Adrenal gland (tissue), 9 donors: ENCODE measurements at regions not wholly inside any gene's neighbourhood (a gene's known extent, or its start where the extent isn't known, plus 50 kb on each side); places are given as distances from the start of the nearest gene placed in this dataset.

Source experiments
- DNase-seq, 7 donors: peaks; one replicate each; pipeline ENCODE4 v3.0.0-alpha.2; 2019 to 2020
- H3K27ac ChIP-seq, 5 donors: fragments of 200-600 bp; sonication (generic) in 4 of 5; 1 replicate in 3 of 5; 2 replicates in 2 of 5; pipeline versions ENCODE4 v1.5.1 to v1.8.0; 2016 to 2020; ENCODE audit warnings: mild to moderate bottlenecking in 1 of 5
- H3K27me3 ChIP-seq: fragments of 200-600 bp; 2 replicates; pipeline ENCODE4 v1.8.0; 2021
- H3K36me3 ChIP-seq, 2 donors: fragments of 200-600 bp; replicated peaks in 1 of 2; 1 replicate in 1 of 2; 2 replicates in 1 of 2; pipeline versions ENCODE4 v1.5.1 to v1.8.0; 2018 to 2022
- H3K4me1 ChIP-seq, 2 donors: fragments of 200-600 bp; replicated peaks in 1 of 2; 1 replicate in 1 of 2; 2 replicates in 1 of 2; pipeline versions ENCODE4 v1.5.1 to v1.8.0; 2018 to 2021
- H3K4me3 ChIP-seq, 4 donors: fragments of 200-600 bp; sonication (generic) in 3 of 4; one replicate each; pipeline ENCODE4 v1.5.1; 2016 to 2018
- H3K9me3 ChIP-seq, 3 donors: fragments of 200-600 bp; sonication (generic) in 1 of 3; replicated peaks in 1 of 3; 1 replicate in 2 of 3; 2 replicates in 1 of 3; pipeline versions ENCODE4 v1.5.1 to v1.8.0; 2016 to 2021
- CTCF ChIP-seq, 6 experiments: fragments of 450-650 bp in 4 of 6; fragments of 200-600 bp in 2 of 6; sonication (generic) in 1 of 6; IDR thresholded peaks; 1 replicate in 5 of 6; 2 replicates in 1 of 6; pipeline versions ENCODE4 v1.5.1 to v1.8.0; 2016 to 2021; ENCODE audit warnings: antibody characterized with exemption in 6 of 6, mild to moderate bottlenecking in 2 of 6, moderate library complexity in 1 of 6
- POLR2A ChIP-seq, 2 donors: fragments of 450-650 bp; IDR thresholded peaks; one replicate each; pipeline ENCODE4 v1.6.1; 2017; ENCODE audit warnings: antibody characterized with exemption in 2 of 2, mild to moderate bottlenecking in 2 of 2, moderate library complexity in 1 of 2
- WGBS, 4 donors: extraction: QIAGEN DNeasy Blood & Tissue Kit in 2 of 4; methylation state at CpG; one replicate each; pipeline versions ENCODE4 v1.1.5 to v1.1.7; 2013 to 2017; 5-methylcytosine and 5-hydroxymethylcytosine counted together
- intact Hi-C, 2 donors: fragments of 100-400 bp; cut with DNase I; formaldehyde crosslinking; loops; one replicate each; pipeline versions ENCODE4 v1.14.1 to v1.15.0; 2022 to 2023
- donor health status: healthy with polysubstance abuse.
- donor health status: Bipolar disorder and iron deficiency.
- donor health status: DM: yes; HTN: yes; CAD: no.
- donor health status: DM: no; HTN: no; CAD: no.
- donor health status: DM: no; HTN: no; CAD: no.

- Histone ChIP-seq H3K27ac (no peak overlapping the region), H3K4me3 (no peak overlapping the region), H3K9me3 (no peaks in the 10 kb centered on the region), H3K36me3 (no peaks in the 10 kb centered on the region), H3K4me1 (no peaks in the 10 kb centered on the region), H3K27me3 (no peaks in the 10 kb centered on the region)
- no peak for TF ChIP-seq POLR2A (IDR thresholded peaks at IDR 0.05)
- TF ChIP-seq CTCF (IDR thresholded peaks at IDR 0.05) = no peak
- DNase-seq = no peak
- intact Hi-C loops = no loop called here
These were observed 349.3 kb upstream of the SLC24A2 start for GRCh38 chr9:20138116-20138515.

- WGBS, 4 donors = 74 to 90% (median 82%) methylated on average over 1 of the region's 1 CpG
- intact Hi-C loops = no loop called here
- Histone ChIP-seq H3K4me1 (no peaks in the 10 kb centered on the region), H3K36me3 (no peaks in the 10 kb centered on the region), H3K27ac (no peak overlapping the region), H3K27me3 (no peaks in the 10 kb centered on the region), H3K4me3 (no peak overlapping the region), H3K9me3 (no peaks in the 10 kb centered on the region)
- TF ChIP-seq POLR2A (IDR thresholded peaks at IDR 0.05) (no peak), CTCF (IDR thresholded peaks at IDR 0.05) (no peak)
- no peak for DNase-seq
These were observed 348.6 kb upstream of the SLC24A2 start for GRCh38 chr9:20137425-20137824.

GRCh38 chr9:20135119-20135697, 346.4 kb upstream of the SLC24A2 start:
- Histone ChIP-seq H3K9me3 (no peaks in the 10 kb centered on the region), H3K4me3 (no peak overlapping the region), H3K27me3 (no peaks in the 10 kb centered on the region), H3K36me3 (no peaks in the 10 kb centered on the region), H3K4me1 (no peaks in the 10 kb centered on the region), H3K27ac (no peak overlapping the region)
- DNase-seq = no peak
- WGBS, 4 donors = 64 to 72% (median 67%) methylated on average over 7 of the region's 7 CpGs
- intact Hi-C loops = no loop called here
- TF ChIP-seq CTCF (IDR thresholded peaks at IDR 0.05) = no peak
- no peak for TF ChIP-seq POLR2A (IDR thresholded peaks at IDR 0.05)

GRCh38 chr9:20125727-20126126, 336.9 kb upstream of the SLC24A2 start:
- peaks cover 3% of the 10 kb centered on the region for H3K27me3 ChIP-seq
- WGBS, 4 donors = 24 to 53% (median 42%) methylated on average over 1 of the region's 1 CpG
- H3K9me3 ChIP-seq = no peaks in the 10 kb centered on the region
- no peaks in the 10 kb centered on the region for H3K36me3 ChIP-seq
- no peak for DNase-seq
- H3K4me3 ChIP-seq = no peak overlapping the region
- intact Hi-C loops = no loop called here
- H3K27ac ChIP-seq = no peak overlapping the region
- no peaks in the 10 kb centered on the region for H3K4me1 ChIP-seq
- no peak for TF ChIP-seq CTCF (IDR thresholded peaks at IDR 0.05)
- no peak for TF ChIP-seq POLR2A (IDR thresholded peaks at IDR 0.05)
